Peyer's patch (tissue), 4 donors: ENCODE measurements at regions not wholly inside any gene's neighbourhood (a gene's known extent, or its start where the extent isn't known, plus 50 kb on each side); places are given as distances from the start of the nearest gene placed in this dataset.

Experiments
- CTCF ChIP-seq, 6 experiments: fragments of 450-650 bp in 4 of 6; fragments of 200-600 bp in 2 of 6; sonication (generic) in 1 of 6; IDR thresholded peaks; one replicate each; pipeline ENCODE4 v1.5.1; 2017 to 2019; ENCODE audit warnings: antibody characterized with exemption in 6 of 6, mild to moderate bottlenecking in 3 of 6, moderate library complexity in 1 of 6
- POLR2A ChIP-seq, 2 donors: fragments of 450-650 bp; IDR thresholded peaks; one replicate each; pipeline ENCODE4 v1.5.1; 2017; ENCODE audit warnings: antibody characterized with exemption in 2 of 2, mild to moderate bottlenecking in 2 of 2, moderate library complexity in 2 of 2

- TF ChIP-seq CTCF (IDR thresholded peaks at IDR 0.05) (no peak), POLR2A (IDR thresholded peaks at IDR 0.05) (no peak)
These were observed 135.8 kb upstream of the TRPC5 start for GRCh38 chrX:112218388-112218787.
